ENCODE measurements at regions not wholly inside any gene's neighbourhood (a gene's known extent, or its start where the extent isn't known, plus 50 kb on each side); places are given as distances from the start of the nearest gene placed in this dataset.

- TF ChIP-seq POLR2A (IDR thresholded peaks at IDR 0.05): no peak
- no peak for TF ChIP-seq CTCF (IDR thresholded peaks at IDR 0.05)
Observed at GRCh38 chr18:76644580-76644979, 149.5 kb upstream of the ZNF516 start.

All from Peyer's patch (tissue), 4 donors.